Loucy (cell line): ENCODE measurements at regions not wholly inside any gene's neighbourhood (a gene's known extent, or its start where the extent isn't known, plus 50 kb on each side); places are given as distances from the start of the nearest gene placed in this dataset.

Experiments
- H2AFZ ChIP-seq: fragments of 200-600 bp; sonication (generic); 2 replicates; pipeline ENCODE4 v1.6.0; 2016; ENCODE audit warnings: antibody characterized with exemption, mild to moderate bottlenecking, low read length, moderate library complexity
- H3F3A ChIP-seq: fragments of 200-600 bp; 2 replicates; pipeline ENCODE4 v1.6.0; 2016; ENCODE audit warnings: antibody characterized with exemption, low read depth, mild to moderate bottlenecking
- H3K27me3 ChIP-seq: fragments of 200-600 bp; sonication (generic); 2 replicates; pipeline ENCODE4 v1.6.1; 2014; ENCODE audit warnings: low read length, mild to moderate bottlenecking; ENCODE audit not compliant: insufficient read depth, poor library complexity, severe bottlenecking
- H3K36me3 ChIP-seq: fragments of 200-600 bp; sonication (generic); 2 replicates; pipeline ENCODE4 v1.6.1; 2016; ENCODE audit warnings: low read length; ENCODE audit not compliant: insufficient read depth
- H3K4me1 ChIP-seq: fragments of 200-600 bp; sonication (generic); 2 replicates; pipeline ENCODE4 v1.5.1; 2014; ENCODE audit warnings: low read length, mild to moderate bottlenecking; ENCODE audit not compliant: insufficient read depth, poor library complexity, severe bottlenecking
- H3K4me2 ChIP-seq: fragments of 200-600 bp; sonication (generic); 2 replicates; pipeline ENCODE4 v1.6.0; 2014; ENCODE audit warnings: antibody characterized with exemption, low read length, low read depth, mild to moderate bottlenecking; ENCODE audit not compliant: poor library complexity, severe bottlenecking
- H3K4me3 ChIP-seq: fragments of 200-600 bp; sonication (generic); 2 replicates; pipeline ENCODE4 v1.5.1; 2014; ENCODE audit warnings: low read length, mild to moderate bottlenecking, mixed read lengths; ENCODE audit not compliant: poor library complexity, severe bottlenecking
- H3K79me2 ChIP-seq: fragments of 200-600 bp; sonication (generic); 2 replicates; pipeline ENCODE4 v1.6.1; 2014; ENCODE audit warnings: low read length; ENCODE audit not compliant: insufficient read depth
- H3K9ac ChIP-seq: fragments of 200-600 bp; sonication (generic); 2 replicates; pipeline ENCODE4 v1.6.0; 2014; ENCODE audit warnings: mild to moderate bottlenecking, low read depth, low read length, moderate library complexity; ENCODE audit not compliant: poor library complexity, severe bottlenecking
- H3K9me2 ChIP-seq: fragments of 200-600 bp; sonication (generic); replicated peaks from 2 replicates; pipeline ENCODE4 v1.6.1; 2016; ENCODE audit warnings: low read depth, low read length, mixed read lengths
- H3K9me3 ChIP-seq: fragments of 200-600 bp; sonication (generic); 2 replicates; pipeline ENCODE4 v1.6.1; 2014; ENCODE audit warnings: mild to moderate bottlenecking, antibody characterized with exemption, low read length, low read depth; ENCODE audit not compliant: insufficient read depth
- H4K20me1 ChIP-seq: fragments of 200-600 bp; sonication (generic); 2 replicates; pipeline ENCODE4 v1.6.0; 2014; ENCODE audit warnings: antibody characterized with exemption, low read length, mild to moderate bottlenecking; ENCODE audit not compliant: insufficient read depth, poor library complexity, severe bottlenecking
- EZH2phosphoT487 ChIP-seq: fragments of 200-600 bp; IDR thresholded peaks from 2 replicates; pipeline ENCODE4 v1.6.1; 2018; ENCODE audit warnings: antibody characterized with exemption, mild to moderate bottlenecking, moderate library complexity, borderline replicate concordance
- TF ChIP-seq, protein P1 (sequence below): fragments of 200-600 bp; sonication (generic); conservative IDR thresholded peaks from 2 replicates; pipeline ENCODE4 v1.5.1; 2014; ENCODE audit warnings: mild to moderate bottlenecking, antibody characterized with exemption, low read length

DNA sequence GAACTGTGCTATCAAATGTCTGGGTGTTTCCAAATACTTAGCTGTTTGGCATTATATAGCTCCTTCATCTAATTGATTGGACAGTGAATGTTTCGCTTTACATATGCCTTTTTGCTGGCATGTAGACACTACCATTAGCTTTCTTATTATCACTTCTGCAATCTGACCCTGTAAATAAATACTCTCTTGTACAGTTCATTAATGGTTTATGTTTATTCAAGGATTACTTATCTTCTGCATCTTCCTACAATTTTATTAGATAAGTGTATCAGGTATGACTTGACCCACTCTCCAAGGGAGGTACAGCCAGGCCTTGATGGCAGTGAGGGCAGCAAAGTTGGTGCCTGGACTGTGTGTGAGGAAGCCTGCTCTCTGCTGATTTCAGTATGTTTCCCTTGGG, 614.1 kb upstream of the SETBP1 start:
- TF ChIP-seq EZH2phosphoT487 = no peak
- TF ChIP-seq, protein P1, sequence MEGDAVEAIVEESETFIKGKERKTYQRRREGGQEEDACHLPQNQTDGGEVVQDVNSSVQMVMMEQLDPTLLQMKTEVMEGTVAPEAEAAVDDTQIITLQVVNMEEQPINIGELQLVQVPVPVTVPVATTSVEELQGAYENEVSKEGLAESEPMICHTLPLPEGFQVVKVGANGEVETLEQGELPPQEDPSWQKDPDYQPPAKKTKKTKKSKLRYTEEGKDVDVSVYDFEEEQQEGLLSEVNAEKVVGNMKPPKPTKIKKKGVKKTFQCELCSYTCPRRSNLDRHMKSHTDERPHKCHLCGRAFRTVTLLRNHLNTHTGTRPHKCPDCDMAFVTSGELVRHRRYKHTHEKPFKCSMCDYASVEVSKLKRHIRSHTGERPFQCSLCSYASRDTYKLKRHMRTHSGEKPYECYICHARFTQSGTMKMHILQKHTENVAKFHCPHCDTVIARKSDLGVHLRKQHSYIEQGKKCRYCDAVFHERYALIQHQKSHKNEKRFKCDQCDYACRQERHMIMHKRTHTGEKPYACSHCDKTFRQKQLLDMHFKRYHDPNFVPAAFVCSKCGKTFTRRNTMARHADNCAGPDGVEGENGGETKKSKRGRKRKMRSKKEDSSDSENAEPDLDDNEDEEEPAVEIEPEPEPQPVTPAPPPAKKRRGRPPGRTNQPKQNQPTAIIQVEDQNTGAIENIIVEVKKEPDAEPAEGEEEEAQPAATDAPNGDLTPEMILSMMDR = no peak
- H3K9me2 ChIP-seq = no peaks in the 10 kb centered on the region
- H3K9me3 ChIP-seq = no peaks in the 10 kb centered on the region
- H3K4me2 ChIP-seq = no peak overlapping the region
- H3K4me3 ChIP-seq = no peak overlapping the region
- no peaks in the 10 kb centered on the region for H4K20me1 ChIP-seq
- no peaks in the 10 kb centered on the region for H3K79me2 ChIP-seq
- no peaks in the 10 kb centered on the region for H3K27me3 ChIP-seq
- H2AFZ ChIP-seq = no peak overlapping the region
- no peaks in the 10 kb centered on the region for H3K36me3 ChIP-seq
- H3F3A ChIP-seq = no peaks in the 10 kb centered on the region
- no peaks in the 10 kb centered on the region for H3K4me1 ChIP-seq
- no peak overlapping the region for H3K9ac ChIP-seq

DNA sequence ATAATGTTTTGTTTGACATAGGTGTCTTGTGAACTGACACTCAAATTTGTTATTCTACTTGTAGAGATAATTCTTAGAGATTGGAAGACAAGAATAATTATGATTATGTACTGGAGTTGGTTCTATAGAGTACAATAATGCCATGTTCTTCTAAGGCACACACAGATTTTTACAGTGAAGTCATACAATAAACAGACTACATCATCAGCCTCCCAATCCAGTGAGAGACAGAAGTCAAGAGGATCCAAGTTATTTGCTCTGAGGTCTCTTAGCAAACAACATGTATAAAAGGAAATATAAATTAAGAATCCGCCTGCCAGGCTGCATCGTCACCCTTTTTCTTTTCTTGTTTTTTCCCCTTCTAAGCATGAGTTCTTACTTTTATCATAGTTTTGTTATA, 613.5 kb upstream of the SETBP1 start:
- Histone ChIP-seq H4K20me1 (no peaks in the 10 kb centered on the region), H3K9me2 (no peaks in the 10 kb centered on the region), H3K27me3 (no peaks in the 10 kb centered on the region), H3F3A (no peaks in the 10 kb centered on the region), H3K9ac (no peak overlapping the region), H3K4me1 (no peaks in the 10 kb centered on the region), H2AFZ (no peak overlapping the region), H3K79me2 (no peaks in the 10 kb centered on the region), H3K4me2 (no peak overlapping the region), H3K9me3 (no peaks in the 10 kb centered on the region), H3K4me3 (no peak overlapping the region), H3K36me3 (no peaks in the 10 kb centered on the region)
- no peak for TF ChIP-seq EZH2phosphoT487
- TF ChIP-seq, protein P1 = no peak

DNA sequence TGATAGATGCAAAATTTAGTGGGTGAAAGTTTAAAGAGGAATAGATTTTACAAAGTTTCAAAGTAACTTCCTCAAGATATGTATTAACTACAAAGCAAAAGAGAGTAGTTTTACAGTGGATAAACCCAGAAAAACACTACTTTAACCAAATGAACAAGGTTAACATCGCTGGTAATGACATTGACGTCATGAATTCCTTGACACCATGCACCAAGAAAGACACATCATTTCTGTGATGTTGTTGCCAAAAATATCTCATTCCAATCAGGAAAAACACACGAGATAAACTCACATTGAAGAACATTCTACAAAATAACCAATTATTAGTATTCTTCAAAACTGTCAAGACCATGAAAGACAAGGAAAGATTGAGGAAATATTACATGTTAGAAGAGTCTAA, 605.6 kb upstream of the SETBP1 start:
- Histone ChIP-seq H3K36me3 (no peaks in the 10 kb centered on the region), H3K27me3 (no peaks in the 10 kb centered on the region), H3K9me2 (no peaks in the 10 kb centered on the region), H3K4me1 (no peaks in the 10 kb centered on the region), H2AFZ (no peak overlapping the region), H3K9me3 (no peaks in the 10 kb centered on the region), H3K9ac (no peak overlapping the region), H3F3A (no peaks in the 10 kb centered on the region), H3K79me2 (no peaks in the 10 kb centered on the region), H4K20me1 (no peaks in the 10 kb centered on the region), H3K4me2 (no peak overlapping the region), H3K4me3 (no peak overlapping the region)
- TF ChIP-seq, protein P1 = no peak
- no peak for TF ChIP-seq EZH2phosphoT487
